SK-N-SH treated with all-trans-retinoic acid at 6 μM for 48 hours (cell line): ENCODE measurements at regions not wholly inside any gene's neighbourhood (a gene's known extent, or its start where the extent isn't known, plus 50 kb on each side); places are given as distances from the start of the nearest gene placed in this dataset.

Experiments used
- ATAC-seq: fragments of 200-7000 bp; cut with Tn5 transposase; 3 replicates; pipeline ENCODE4 v1.9.1; 2020; ENCODE audit warnings: mild to moderate bottlenecking, moderate library complexity
- ARNTL ChIP-seq: fragments of 450-650 bp; formaldehyde crosslinking; IDR thresholded peaks from 2 replicates; pipeline ENCODE4 v1.5.0; 2020; ENCODE audit warnings: low read depth, mild to moderate bottlenecking, moderate library complexity, borderline replicate concordance
- BACH2 ChIP-seq: fragments of 250-450 bp; sonication (Bioruptor Pico); IDR thresholded peaks from 2 replicates; pipeline ENCODE4 v1.9.0; 2021; ENCODE audit warnings: mild to moderate bottlenecking, borderline replicate concordance
- CSDC2 ChIP-seq: fragments of 250-450 bp; sonication (Bioruptor Pico); IDR thresholded peaks from 2 replicates; pipeline ENCODE4 v1.5.0; 2020; ENCODE audit warnings: mild to moderate bottlenecking, moderate library complexity
- CSRNP3 ChIP-seq: fragments of 250-450 bp; sonication (Bioruptor Pico); IDR thresholded peaks from 2 replicates; pipeline ENCODE4 v1.5.1; 2021; ENCODE audit warnings: mild to moderate bottlenecking, moderate library complexity
- ESRRG ChIP-seq: fragments of 250-450 bp; sonication (Bioruptor Pico); IDR thresholded peaks from 2 replicates; pipeline ENCODE4 v1.6.1; 2021; ENCODE audit warnings: mild to moderate bottlenecking
- GLIS3 ChIP-seq: fragments of 250-450 bp; sonication (Bioruptor Pico); IDR thresholded peaks from 2 replicates; pipeline ENCODE4 v1.5.0; 2020; ENCODE audit warnings: mild to moderate bottlenecking, moderate library complexity
- ISL1 ChIP-seq: fragments of 250-450 bp; sonication (Bioruptor Pico); IDR thresholded peaks from 2 replicates; pipeline ENCODE4 v2.1.2; 2022; ENCODE audit warnings: mild to moderate bottlenecking, moderate library complexity
- OSR1 ChIP-seq: fragments of 250-450 bp; sonication (Bioruptor Pico); IDR thresholded peaks from 2 replicates; pipeline ENCODE4 v1.8.0; 2022; ENCODE audit warnings: moderate library complexity, mild to moderate bottlenecking, inconsistent platforms
- PATZ1 ChIP-seq: fragments of 250-450 bp; sonication (Bioruptor Pico); IDR thresholded peaks from 2 replicates; pipeline ENCODE4 v1.8.0; 2020; ENCODE audit warnings: mild to moderate bottlenecking, moderate library complexity, borderline replicate concordance
- RARB ChIP-seq: fragments of 250-450 bp; sonication (Bioruptor Pico); IDR thresholded peaks from 2 replicates; pipeline ENCODE4 v1.8.0; 2021; ENCODE audit warnings: mild to moderate bottlenecking, moderate library complexity
- SNAI2 ChIP-seq: fragments of 250-450 bp; sonication (Bioruptor Pico); IDR thresholded peaks from 2 replicates; pipeline ENCODE4 v1.5.0; 2020; ENCODE audit warnings: mild to moderate bottlenecking, moderate library complexity
- TCF4 ChIP-seq: fragments of 250-450 bp; sonication (Bioruptor Pico); IDR thresholded peaks from 2 replicates; pipeline ENCODE4 v1.8.0; 2021; ENCODE audit warnings: mild to moderate bottlenecking, moderate library complexity, borderline replicate concordance
- TOX ChIP-seq: fragments of 250-450 bp; sonication (Bioruptor Pico); IDR thresholded peaks from 2 replicates; pipeline ENCODE4 v1.8.0; 2021; ENCODE audit warnings: mild to moderate bottlenecking, moderate library complexity, borderline replicate concordance
- ZC3H10 ChIP-seq: fragments of 250-450 bp; sonication (Bioruptor Pico); IDR thresholded peaks from 2 replicates; pipeline ENCODE4 v1.5.1; 2021; ENCODE audit warnings: mild to moderate bottlenecking, moderate library complexity
- ZFP3 ChIP-seq: fragments of 250-450 bp; sonication (Bioruptor Pico); IDR thresholded peaks from 2 replicates; pipeline ENCODE4 v1.5.0; 2020; ENCODE audit warnings: mild to moderate bottlenecking, moderate library complexity
- ZNF565 ChIP-seq: fragments of 450-650 bp; formaldehyde crosslinking; conservative IDR thresholded peaks from 2 replicates; pipeline ENCODE4 v1.5.0; 2020; ENCODE audit warnings: low read depth, mild to moderate bottlenecking, moderate library complexity
- ZNF70 ChIP-seq: fragments of 450-650 bp; formaldehyde crosslinking; IDR thresholded peaks from 2 replicates; pipeline ENCODE4 v1.5.0; 2020; ENCODE audit warnings: mild to moderate bottlenecking, moderate library complexity
- TF ChIP-seq, protein P1 (sequence below): fragments of 250-450 bp; sonication (Bioruptor Pico); IDR thresholded peaks from 2 replicates; pipeline ENCODE4 v1.5.0; 2020; ENCODE audit warnings: mild to moderate bottlenecking, moderate library complexity
- TF ChIP-seq, protein P2 (sequence below): fragments of 250-450 bp; sonication (Bioruptor Pico); IDR thresholded peaks from 2 replicates; pipeline ENCODE4 v1.5.1; 2020; ENCODE audit warnings: low read depth, mild to moderate bottlenecking, moderate library complexity

GRCh38 chr17:68707031-68707430 is 105.9 kb upstream of the FAM20A start:
- TF ChIP-seq, protein P1, sequence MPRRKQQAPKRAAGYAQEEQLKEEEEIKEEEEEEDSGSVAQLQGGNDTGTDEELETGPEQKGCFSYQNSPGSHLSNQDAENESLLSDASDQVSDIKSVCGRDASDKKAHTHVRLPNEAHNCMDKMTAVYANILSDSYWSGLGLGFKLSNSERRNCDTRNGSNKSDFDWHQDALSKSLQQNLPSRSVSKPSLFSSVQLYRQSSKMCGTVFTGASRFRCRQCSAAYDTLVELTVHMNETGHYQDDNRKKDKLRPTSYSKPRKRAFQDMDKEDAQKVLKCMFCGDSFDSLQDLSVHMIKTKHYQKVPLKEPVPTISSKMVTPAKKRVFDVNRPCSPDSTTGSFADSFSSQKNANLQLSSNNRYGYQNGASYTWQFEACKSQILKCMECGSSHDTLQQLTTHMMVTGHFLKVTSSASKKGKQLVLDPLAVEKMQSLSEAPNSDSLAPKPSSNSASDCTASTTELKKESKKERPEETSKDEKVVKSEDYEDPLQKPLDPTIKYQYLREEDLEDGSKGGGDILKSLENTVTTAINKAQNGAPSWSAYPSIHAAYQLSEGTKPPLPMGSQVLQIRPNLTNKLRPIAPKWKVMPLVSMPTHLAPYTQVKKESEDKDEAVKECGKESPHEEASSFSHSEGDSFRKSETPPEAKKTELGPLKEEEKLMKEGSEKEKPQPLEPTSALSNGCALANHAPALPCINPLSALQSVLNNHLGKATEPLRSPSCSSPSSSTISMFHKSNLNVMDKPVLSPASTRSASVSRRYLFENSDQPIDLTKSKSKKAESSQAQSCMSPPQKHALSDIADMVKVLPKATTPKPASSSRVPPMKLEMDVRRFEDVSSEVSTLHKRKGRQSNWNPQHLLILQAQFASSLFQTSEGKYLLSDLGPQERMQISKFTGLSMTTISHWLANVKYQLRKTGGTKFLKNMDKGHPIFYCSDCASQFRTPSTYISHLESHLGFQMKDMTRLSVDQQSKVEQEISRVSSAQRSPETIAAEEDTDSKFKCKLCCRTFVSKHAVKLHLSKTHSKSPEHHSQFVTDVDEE: no peak
- TF ChIP-seq BACH2 (CRISPR knock-in tag): no peak
- TF ChIP-seq SNAI2 (CRISPR knock-in tag): no peak
- TF ChIP-seq CSDC2 (CRISPR knock-in tag): no peak
- no peak for TF ChIP-seq CSRNP3 (CRISPR knock-in tag)
- no peak for TF ChIP-seq ARNTL (CRISPR knock-in tag)
- TF ChIP-seq GLIS3 (CRISPR knock-in tag): no peak
- TF ChIP-seq, protein P2, sequence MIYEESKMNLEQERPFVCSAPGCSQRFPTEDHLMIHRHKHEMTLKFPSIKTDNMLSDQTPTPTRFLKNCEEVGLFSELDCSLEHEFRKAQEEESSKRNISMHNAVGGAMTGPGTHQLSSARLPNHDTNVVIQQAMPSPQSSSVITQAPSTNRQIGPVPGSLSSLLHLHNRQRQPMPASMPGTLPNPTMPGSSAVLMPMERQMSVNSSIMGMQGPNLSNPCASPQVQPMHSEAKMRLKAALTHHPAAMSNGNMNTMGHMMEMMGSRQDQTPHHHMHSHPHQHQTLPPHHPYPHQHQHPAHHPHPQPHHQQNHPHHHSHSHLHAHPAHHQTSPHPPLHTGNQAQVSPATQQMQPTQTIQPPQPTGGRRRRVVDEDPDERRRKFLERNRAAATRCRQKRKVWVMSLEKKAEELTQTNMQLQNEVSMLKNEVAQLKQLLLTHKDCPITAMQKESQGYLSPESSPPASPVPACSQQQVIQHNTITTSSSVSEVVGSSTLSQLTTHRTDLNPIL (CRISPR knock-in tag): no peak
- no peak for TF ChIP-seq ESRRG (CRISPR knock-in tag)
- TF ChIP-seq PATZ1 (CRISPR knock-in tag): no peak
- TF ChIP-seq ZNF70 (CRISPR knock-in tag): no peak
- no peak for TF ChIP-seq ISL1
- no peak for TF ChIP-seq ZC3H10 (CRISPR knock-in tag)
- TF ChIP-seq ZNF565: no peak
- ATAC-seq: no peak

GRCh38 chr17:68706356-68706920 is 105.3 kb upstream of the FAM20A start:
- no peak for ATAC-seq
- TF ChIP-seq CSDC2 (CRISPR knock-in tag) (no peak), OSR1 (no peak), CSRNP3 (CRISPR knock-in tag) (no peak), ZFP3 (CRISPR knock-in tag) (no peak), ESRRG (CRISPR knock-in tag) (no peak), RARB (no peak), TOX (CRISPR knock-in tag) (no peak), TCF4 (CRISPR knock-in tag) (no peak), BACH2 (CRISPR knock-in tag) (no peak)
- TF ChIP-seq, protein P1: no peak
- TF ChIP-seq, protein P2 (CRISPR knock-in tag): no peak
